ENCODE measurements at regions not wholly inside any gene's neighbourhood (a gene's known extent, or its start where the extent isn't known, plus 50 kb on each side); places are given as distances from the start of the nearest gene placed in this dataset.
"Not testable (repeated sequence)": the region's sequence is repeated elsewhere in the genome, so short reads cannot be mapped to it uniquely, and the experiment has no call there.

DNA sequence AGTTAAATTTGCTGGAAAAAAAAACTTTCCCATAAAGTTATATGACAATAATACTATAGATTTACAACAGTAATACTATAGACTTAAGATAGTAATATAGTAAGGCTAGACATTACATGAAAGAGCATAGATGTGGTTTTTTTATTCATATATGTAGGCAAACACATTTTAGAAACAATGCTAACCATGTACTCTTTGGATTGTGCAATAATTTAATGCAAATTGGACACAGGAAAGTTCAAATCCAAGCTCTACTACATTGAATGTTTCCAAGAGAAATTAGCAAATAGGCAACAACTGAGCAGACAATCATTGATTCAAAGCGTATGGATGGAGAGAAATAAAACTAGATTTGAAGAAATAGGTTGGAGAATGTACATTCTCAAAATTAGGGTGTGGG lies 469.2 kb downstream of the CNTN3 start:
- no peak overlapping the region for H3K27ac ChIP-seq
- TF ChIP-seq, protein P1, sequence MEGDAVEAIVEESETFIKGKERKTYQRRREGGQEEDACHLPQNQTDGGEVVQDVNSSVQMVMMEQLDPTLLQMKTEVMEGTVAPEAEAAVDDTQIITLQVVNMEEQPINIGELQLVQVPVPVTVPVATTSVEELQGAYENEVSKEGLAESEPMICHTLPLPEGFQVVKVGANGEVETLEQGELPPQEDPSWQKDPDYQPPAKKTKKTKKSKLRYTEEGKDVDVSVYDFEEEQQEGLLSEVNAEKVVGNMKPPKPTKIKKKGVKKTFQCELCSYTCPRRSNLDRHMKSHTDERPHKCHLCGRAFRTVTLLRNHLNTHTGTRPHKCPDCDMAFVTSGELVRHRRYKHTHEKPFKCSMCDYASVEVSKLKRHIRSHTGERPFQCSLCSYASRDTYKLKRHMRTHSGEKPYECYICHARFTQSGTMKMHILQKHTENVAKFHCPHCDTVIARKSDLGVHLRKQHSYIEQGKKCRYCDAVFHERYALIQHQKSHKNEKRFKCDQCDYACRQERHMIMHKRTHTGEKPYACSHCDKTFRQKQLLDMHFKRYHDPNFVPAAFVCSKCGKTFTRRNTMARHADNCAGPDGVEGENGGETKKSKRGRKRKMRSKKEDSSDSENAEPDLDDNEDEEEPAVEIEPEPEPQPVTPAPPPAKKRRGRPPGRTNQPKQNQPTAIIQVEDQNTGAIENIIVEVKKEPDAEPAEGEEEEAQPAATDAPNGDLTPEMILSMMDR (conservative IDR thresholded peaks at IDR 0.05) = no peak

DNA sequence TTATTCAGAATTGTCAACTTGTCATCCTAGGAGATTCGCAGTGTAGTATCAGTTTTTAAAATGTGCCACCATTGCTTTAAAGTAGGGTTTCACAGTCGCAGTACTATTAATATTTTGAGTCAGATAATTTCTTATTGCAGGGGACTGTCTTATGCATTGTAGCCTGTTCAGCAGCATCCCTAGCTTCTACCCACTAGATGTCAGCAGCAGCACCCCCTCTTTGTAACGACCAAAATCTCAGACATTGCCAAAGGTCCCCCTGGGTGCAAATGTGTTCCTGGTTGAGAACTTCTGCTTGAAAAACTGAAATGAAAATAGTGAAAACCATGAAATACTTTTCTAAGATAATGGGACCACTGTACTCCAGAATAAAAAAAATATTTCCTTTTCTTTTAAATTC lies 474.8 kb downstream of the CNTN3 start:
- no peak overlapping the region for H3K27ac ChIP-seq

DNA sequence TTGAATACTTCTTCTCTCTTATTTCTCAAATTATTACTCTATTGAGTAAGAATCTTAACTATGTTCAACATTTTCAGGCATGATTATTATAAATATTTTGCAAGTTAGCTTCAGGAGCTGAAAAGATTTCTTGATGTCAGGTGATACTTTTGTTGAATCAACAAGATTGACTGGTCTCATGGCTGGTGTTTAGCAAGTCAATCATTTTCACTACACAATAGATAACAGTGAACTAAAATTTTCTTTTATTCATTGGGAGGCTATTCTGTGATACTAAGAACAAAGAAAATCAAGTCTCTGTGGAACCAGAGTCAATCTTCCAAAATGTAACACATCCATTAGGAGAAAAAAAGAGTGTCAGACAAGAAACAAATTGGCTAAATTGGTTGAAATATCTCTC lies 476.7 kb downstream of the CNTN3 start:
- no peak overlapping the region for H3K27ac ChIP-seq
- TF ChIP-seq, protein P1 (conservative IDR thresholded peaks at IDR 0.05) = no peak
- no peak for TF ChIP-seq ZFX (IDR thresholded peaks at IDR 0.05)

More for the DNA sequence above, 474.8 kb downstream of the CNTN3 start:
- no peak for TF ChIP-seq ZFX (IDR thresholded peaks at IDR 0.05)
- TF ChIP-seq, protein P1 (conservative IDR thresholded peaks at IDR 0.05) = peak; percentile 26

DNA sequence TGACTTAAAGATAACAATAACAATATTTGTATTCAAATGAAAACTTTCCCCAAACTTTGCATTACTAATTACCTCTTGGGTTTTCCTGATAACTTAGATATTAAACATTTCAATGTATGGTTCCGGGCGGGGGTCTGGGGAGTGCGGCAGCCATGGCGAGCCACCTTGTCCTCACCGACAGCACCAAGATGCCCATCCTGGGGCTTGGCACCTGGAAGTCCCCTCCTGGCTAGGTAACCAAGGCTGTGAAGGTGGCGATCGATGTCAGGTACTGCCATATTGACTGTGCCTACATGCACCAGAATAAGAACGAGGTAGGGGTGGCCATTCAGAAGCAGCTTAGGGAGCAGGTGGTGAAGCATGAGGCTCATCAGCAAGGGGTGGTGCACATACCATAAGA lies 478.7 kb downstream of the CNTN3 start:
- H3K27ac ChIP-seq = no peak overlapping the region
- no peak for TF ChIP-seq ZFX (IDR thresholded peaks at IDR 0.05)
- TF ChIP-seq, protein P1 (conservative IDR thresholded peaks at IDR 0.05) = no peak

DNA sequence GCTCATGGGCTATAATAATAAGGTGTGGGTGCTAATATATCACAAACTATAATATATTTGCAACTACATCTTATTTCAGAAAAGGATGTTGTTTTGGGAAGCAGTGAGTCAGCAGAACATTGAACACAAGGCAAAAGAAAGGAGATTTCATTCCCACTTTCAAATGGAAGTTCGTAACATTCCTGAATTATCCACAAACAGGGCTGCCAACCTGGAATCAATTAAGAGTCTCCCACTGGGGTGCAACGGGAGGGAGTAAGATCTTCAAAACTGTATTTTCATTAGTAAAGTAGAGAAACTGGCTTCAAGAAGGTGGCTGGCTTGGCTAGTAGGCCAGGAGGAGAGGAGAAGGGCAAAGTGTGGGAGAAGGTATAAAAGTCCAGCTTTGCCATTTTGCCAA lies 479.6 kb downstream of the CNTN3 start:
- H3K27ac ChIP-seq = no peak overlapping the region
- TF ChIP-seq ZFX (IDR thresholded peaks at IDR 0.05) = no peak
- TF ChIP-seq, protein P1 (conservative IDR thresholded peaks at IDR 0.05) = no peak

DNA sequence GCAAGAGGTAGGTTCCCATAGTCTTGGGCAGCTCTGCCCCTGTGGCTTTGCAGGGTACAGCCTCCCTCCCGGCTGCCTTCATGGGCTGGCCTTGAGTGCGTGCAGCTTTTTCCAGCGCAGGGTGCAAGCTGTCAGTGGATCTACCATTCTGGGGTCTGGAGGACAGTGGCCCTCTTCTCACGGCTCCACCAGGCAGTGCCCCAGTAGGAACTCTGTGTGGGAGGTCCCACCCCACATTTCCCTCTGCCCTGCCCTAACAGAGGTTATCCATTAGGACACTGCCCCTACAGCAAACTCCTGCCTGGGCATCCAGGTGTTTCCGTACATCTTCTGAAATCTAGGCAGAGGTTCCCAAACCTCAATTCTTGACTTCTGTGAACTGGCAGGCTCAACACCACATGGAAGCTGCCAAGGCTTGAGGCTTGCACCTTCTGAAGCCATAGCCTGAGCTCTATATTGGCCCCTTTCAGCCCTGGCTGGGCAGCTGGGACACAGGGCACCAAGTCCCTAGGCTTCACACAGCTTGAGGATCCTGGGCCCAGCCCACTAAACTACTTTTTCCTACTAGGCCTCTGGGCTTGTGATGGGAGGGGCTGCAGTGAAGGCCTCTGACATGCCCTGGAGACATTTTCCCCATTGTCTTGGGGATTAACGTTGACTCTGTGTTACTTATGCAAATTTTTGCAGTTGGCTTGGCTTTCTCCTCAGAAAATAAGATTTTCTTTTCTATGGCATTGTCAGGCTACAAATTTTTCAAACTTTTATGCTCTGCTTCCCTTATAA lies 482.7 kb downstream of the CNTN3 start:
- not testable (repeated sequence) for H3K27ac ChIP-seq

DNA sequence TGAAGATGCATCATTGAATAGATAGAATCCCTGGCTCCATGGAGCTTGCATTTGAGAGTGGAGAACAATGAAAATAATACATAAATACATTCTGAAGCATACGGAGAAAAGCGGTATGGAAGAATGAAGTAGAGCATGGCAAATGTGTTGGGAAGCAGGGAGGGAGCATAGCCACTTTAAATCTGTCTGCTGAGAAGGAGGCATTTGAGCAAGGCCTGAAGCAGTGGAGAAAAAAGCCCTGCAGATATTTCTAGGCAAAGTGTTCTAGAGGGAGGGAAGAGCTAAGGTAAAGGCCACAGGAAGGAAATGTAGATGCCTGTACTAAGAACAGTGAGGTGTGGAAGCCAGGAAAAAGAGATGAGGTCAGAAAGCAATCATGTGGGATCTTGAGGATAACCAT lies 484.8 kb downstream of the CNTN3 start:
- no peak overlapping the region for H3K27ac ChIP-seq
- TF ChIP-seq ZFX (IDR thresholded peaks at IDR 0.05) = no peak
- TF ChIP-seq, protein P1 (conservative IDR thresholded peaks at IDR 0.05) = no peak

DNA sequence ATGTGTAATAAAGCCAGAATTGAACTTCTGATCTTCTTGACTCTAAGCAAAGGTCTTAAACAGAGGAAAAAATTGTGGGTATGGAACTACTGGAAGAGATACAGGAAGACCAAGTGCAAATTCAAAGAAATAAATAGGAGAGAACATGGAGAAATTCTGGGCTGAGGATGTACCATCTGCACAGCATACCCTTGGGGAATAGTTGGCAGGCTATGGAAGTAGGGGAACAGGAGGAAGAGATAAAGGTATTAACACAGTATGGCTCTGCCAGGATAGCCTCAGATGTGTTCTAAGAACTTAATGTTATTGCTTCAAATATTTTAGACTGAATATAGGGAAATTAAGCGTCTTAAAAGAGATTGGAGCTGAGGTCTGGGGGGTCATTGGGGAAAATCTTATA lies 485.4 kb downstream of the CNTN3 start:
- H3K27ac ChIP-seq = no peak overlapping the region
- TF ChIP-seq, protein P1 (conservative IDR thresholded peaks at IDR 0.05) = no peak
- TF ChIP-seq ZFX (IDR thresholded peaks at IDR 0.05) = no peak

Measured in C4-2B (cell line).